ENCODE measurements at regions not wholly inside any gene's neighbourhood (a gene's known extent, or its start where the extent isn't known, plus 50 kb on each side); places are given as distances from the start of the nearest gene placed in this dataset.

- H3K27ac Mint-ChIP-seq, result no peak overlapping the region
- H3K9me3 Mint-ChIP-seq, result no peaks in the 10 kb centered on the region
- DNase-seq (ENCODE audit: low spot score in 2 of 2) (no peak), ATAC-seq (no peak)
- H3K36me3 Mint-ChIP-seq, result no peaks in the 10 kb centered on the region
Observed at GRCh38 chrX:115448146-115448545, 112.8 kb upstream of the PLS3 start.

- no peak overlapping the region for H3K27ac Mint-ChIP-seq
- H3K36me3 Mint-ChIP-seq, result no peaks in the 10 kb centered on the region
- ATAC-seq, result no peak
- DNase-seq (ENCODE audit: low spot score in 2 of 2), result no peak
- no peaks in the 10 kb centered on the region for H3K9me3 Mint-ChIP-seq
Observed at GRCh38 chrX:115449742-115450141, 111.2 kb upstream of the PLS3 start.

- Mint-ChIP-seq H3K9me3 (no peaks in the 10 kb centered on the region), H3K36me3 (no peaks in the 10 kb centered on the region), H3K27ac (no peak overlapping the region)
- DNase-seq (ENCODE audit: low spot score in 2 of 2) (no peak), ATAC-seq (no peak)
Observed at GRCh38 chrX:115452251-115452650, 108.7 kb upstream of the PLS3 start.

- no peak for DNase-seq (ENCODE audit: low spot score in 2 of 2)
- no peak for ATAC-seq
- no peak overlapping the region for H3K27ac Mint-ChIP-seq
- no peaks in the 10 kb centered on the region for H3K9me3 Mint-ChIP-seq
- H3K36me3 Mint-ChIP-seq, result no peaks in the 10 kb centered on the region
Observed at GRCh38 chrX:115459883-115460880, 100.8 kb upstream of the PLS3 start.

- Mint-ChIP-seq H3K36me3 (no peaks in the 10 kb centered on the region), H3K27ac (no peak overlapping the region), H3K9me3 (no peaks in the 10 kb centered on the region)
- DNase-seq (ENCODE audit: low spot score in 2 of 2) (no peak), ATAC-seq (no peak)
Observed at GRCh38 chrX:115462406-115462805, 98.6 kb upstream of the PLS3 start.

GRCh38 chrX:115467961-115468360 is 93.0 kb upstream of the PLS3 start:
- DNase-seq (ENCODE audit: low spot score in 2 of 2), result no peak
- Mint-ChIP-seq H3K36me3 (no peaks in the 10 kb centered on the region), H3K27ac (no peak overlapping the region), H3K9me3 (no peaks in the 10 kb centered on the region)
- ATAC-seq, result no peak

GRCh38 chrX:115472131-115472530 is 88.8 kb upstream of the PLS3 start:
- H3K27ac Mint-ChIP-seq, result no peak overlapping the region
- DNase-seq (ENCODE audit: low spot score in 2 of 2) (no peak), ATAC-seq (no peak)
- H3K9me3 Mint-ChIP-seq, result no peaks in the 10 kb centered on the region
- H3K36me3 Mint-ChIP-seq, result no peaks in the 10 kb centered on the region

- ATAC-seq (no peak), DNase-seq (ENCODE audit: low spot score in 2 of 2) (no peak)
- no peak overlapping the region for H3K27ac Mint-ChIP-seq
- H3K36me3 Mint-ChIP-seq, result no peaks in the 10 kb centered on the region
- H3K9me3 Mint-ChIP-seq, result peaks cover 0 to 4% of the 10 kb centered on the region in 2 donors
Observed at GRCh38 chrX:115486510-115486909, 74.5 kb upstream of the PLS3 start.

- no peak for ATAC-seq
Observed at GRCh38 chrX:115487608-115488007, 73.4 kb upstream of the PLS3 start.

GRCh38 chrX:115490814-115491213 is 70.2 kb upstream of the PLS3 start:
- H3K36me3 Mint-ChIP-seq, result no peaks in the 10 kb centered on the region
- peak overlapping the region in 1 of 2 donors; percentile 22 for H3K27ac Mint-ChIP-seq
- no peak for DNase-seq (ENCODE audit: low spot score in 2 of 2)
- no peak for ATAC-seq
- peaks cover 0 to 4% of the 10 kb centered on the region in 2 donors for H3K9me3 Mint-ChIP-seq

More at GRCh38 chrX:115487608-115488007, 73.4 kb upstream of the PLS3 start:
- Mint-ChIP-seq H3K27ac (no peak overlapping the region), H3K9me3 (peaks cover 0 to 4% of the 10 kb centered on the region in 2 donors), H3K36me3 (no peaks in the 10 kb centered on the region)
- DNase-seq (ENCODE audit: low spot score in 2 of 2), result no peak

GRCh38 chrX:115491766-115492165 is 69.2 kb upstream of the PLS3 start:
- ATAC-seq, result no peak
- Mint-ChIP-seq H3K9me3 (no peaks in the 10 kb centered on the region), H3K27ac (no peak overlapping the region), H3K36me3 (no peaks in the 10 kb centered on the region)
- no peak for DNase-seq (ENCODE audit: low spot score in 2 of 2)

- H3K9me3 Mint-ChIP-seq, result no peaks in the 10 kb centered on the region
- H3K36me3 Mint-ChIP-seq, result no peaks in the 10 kb centered on the region
- DNase-seq (ENCODE audit: low spot score in 2 of 2) (no peak), ATAC-seq (no peak)
- no peak overlapping the region for H3K27ac Mint-ChIP-seq
Observed at GRCh38 chrX:115493015-115493414, 68.0 kb upstream of the PLS3 start.

GRCh38 chrX:115494161-115494560 is 66.8 kb upstream of the PLS3 start:
- no peak for DNase-seq (ENCODE audit: low spot score in 2 of 2)
- Mint-ChIP-seq H3K9me3 (no peaks in the 10 kb centered on the region), H3K36me3 (no peaks in the 10 kb centered on the region), H3K27ac (no peak overlapping the region)
- ATAC-seq, result no peak

- ATAC-seq (no peak), DNase-seq (ENCODE audit: low spot score in 2 of 2) (no peak)
- H3K36me3 Mint-ChIP-seq, result no peaks in the 10 kb centered on the region
- H3K9me3 Mint-ChIP-seq, result no peaks in the 10 kb centered on the region
- H3K27ac Mint-ChIP-seq, result no peak overlapping the region
Observed at GRCh38 chrX:115499112-115499805, 61.7 kb upstream of the PLS3 start.

- H3K9me3 Mint-ChIP-seq, result no peaks in the 10 kb centered on the region
- DNase-seq (ENCODE audit: low spot score in 2 of 2) (no peak), ATAC-seq (no peak)
- H3K27ac Mint-ChIP-seq, result no peak overlapping the region
- H3K36me3 Mint-ChIP-seq, result no peaks in the 10 kb centered on the region
Observed at GRCh38 chrX:115503099-115503498, 57.9 kb upstream of the PLS3 start.

- Mint-ChIP-seq H3K36me3 (no peaks in the 10 kb centered on the region), H3K9me3 (no peaks in the 10 kb centered on the region)
- no peak for DNase-seq (ENCODE audit: low spot score in 2 of 2)
Observed at GRCh38 chrX:115504167-115504566, 56.8 kb upstream of the PLS3 start.

More at GRCh38 chrX:115504167-115504566, 56.8 kb upstream of the PLS3 start:
- no peak for ATAC-seq
- no peak overlapping the region for H3K27ac Mint-ChIP-seq
